HepG2 (cell line): ENCODE measurements at regions not wholly inside any gene's neighbourhood (a gene's known extent, or its start where the extent isn't known, plus 50 kb on each side); places are given as distances from the start of the nearest gene placed in this dataset.

Source experiments
- ATAC-seq: fragments of 200-7000 bp; cut with Tn5 transposase; 3 replicates; pipeline ENCODE4 v1.9.1; 2020; ENCODE audit warnings: mild to moderate bottlenecking, moderate library complexity
- BruUV-seq: library from RNA; stranded (reverse); fragments of 400-500 nt; replicated peaks from 2 replicates; lab custom pipeline; 2021; lab: Mats Ljungman, UMichigan
- CTCF ChIA-PET: fragments of 300-600 bp; formaldehyde crosslinking; extraction: SDS; loops from one replicate; lab custom pipeline; 2021; ENCODE audit warnings: low total read pairs, inconsistent platforms, low intra/inter-chr PET ratio; lab: Yijun Ruan, JAX
- POLR2A ChIA-PET: fragments of 350-600 bp; sonication (Branson Sonifier 250); formaldehyde crosslinking; loops from one replicate; lab custom pipeline; 2020; ENCODE audit warnings: antibody characterized with exemption, inconsistent platforms; lab: Yijun Ruan, JAX
- DNase-seq: peaks from one replicate; pipeline ENCODE4 v3.0.0-alpha.2; 2015; ENCODE audit warnings: low spot score
- FAIRE-seq: peaks from 3 replicates; lab custom pipeline; 2011; peaks lifted over from hg19 to GRCh38; lab: Jason Lieb, UNC
- H2AFZ ChIP-seq: one replicate; pipeline ENCODE4 v1.6.1; 2011; ENCODE audit warnings: low read length, inconsistent platforms
- H3K27ac ChIP-seq: fragments of 300-600 bp; 3 replicates; pipeline ENCODE4 v1.8.0; 2011; ENCODE audit warnings: mixed run types, mild to moderate bottlenecking, mixed read lengths, low read length, inconsistent platforms; ENCODE audit not compliant: insufficient read depth; ENCODE audit errors: extremely low read length
- H3K27me3 ChIP-seq, 2 experiments: fragments of 200-600 bp in 1 of 2; 2 replicates in 1 of 2; 3 replicates in 1 of 2; pipeline versions ENCODE4 v1.6.0 to v1.8.0; 2011; ENCODE audit warnings: low read length in 2 of 2, mild to moderate bottlenecking in 2 of 2, moderate library complexity in 2 of 2, inconsistent platforms in 1 of 2; ENCODE audit not compliant: insufficient read depth in 2 of 2, control insufficient read depth in 1 of 2
- H3K36me3 ChIP-seq, 2 experiments: fragments of 200-600 bp in 1 of 2; replicated peaks in 1 of 2; 2 replicates in 1 of 2; 3 replicates in 1 of 2; pipeline versions ENCODE4 v1.5.1 to v1.8.0; 2011; ENCODE audit warnings: low read length in 2 of 2, inconsistent platforms in 1 of 2; ENCODE audit not compliant: insufficient read depth in 2 of 2, control insufficient read depth in 1 of 2
- H3K4me1 ChIP-seq: 2 replicates; pipeline ENCODE4 v1.5.1; 2012; ENCODE audit warnings: low read length, inconsistent platforms; ENCODE audit not compliant: insufficient read depth
- H3K4me2 ChIP-seq: 2 replicates; pipeline ENCODE4 v1.6.0; 2011; ENCODE audit warnings: low read depth, low read length, inconsistent platforms
- H3K4me3 ChIP-seq, 3 experiments: fragments of 200-600 bp in 1 of 3; sonication (generic), shearing (Covaris generic) in 1 of 3; replicated peaks in 1 of 3; 2 replicates each; pipeline ENCODE4 v1.5.1; 2011 to 2016; ENCODE audit warnings: low read length in 3 of 3, inconsistent platforms in 2 of 3, low read depth in 2 of 3, mild to moderate bottlenecking in 2 of 3, control low read depth in 1 of 3, mixed read lengths in 1 of 3; ENCODE audit not compliant: insufficient read depth in 1 of 3
- H3K79me2 ChIP-seq: one replicate; pipeline ENCODE4 v1.6.1; 2011; ENCODE audit warnings: low read length, inconsistent platforms; ENCODE audit not compliant: insufficient read depth
- H3K9ac ChIP-seq: 2 replicates; pipeline ENCODE4 v1.6.0; 2011; ENCODE audit warnings: mild to moderate bottlenecking, low read depth, low read length, inconsistent platforms; ENCODE audit not compliant: insufficient read depth
- H3K9me3 ChIP-seq: 2 replicates; pipeline ENCODE4 v1.5.1; 2012; ENCODE audit warnings: mild to moderate bottlenecking, low read length
- H4K20me1 ChIP-seq: 2 replicates; pipeline ENCODE4 v1.6.0; 2011; ENCODE audit warnings: inconsistent platforms, mild to moderate bottlenecking, low read length, moderate library complexity; ENCODE audit not compliant: insufficient read depth
- ARNT2 ChIP-seq: sonication (generic); formaldehyde crosslinking; IDR thresholded peaks from 2 replicates; pipeline ENCODE4 v1.8.0; 2022; ENCODE audit warnings: mild to moderate bottlenecking, low read depth, missing genetic modification reagents, moderate library complexity
- CEBPB ChIP-seq: IDR thresholded peaks from 2 replicates; pipeline ENCODE4 v1.6.1; 2011; ENCODE audit warnings: low read depth, low read length, improper control_type of control experiment, borderline replicate concordance
- E2F2 ChIP-seq: sonication (generic); formaldehyde crosslinking; IDR thresholded peaks from 2 replicates; pipeline ENCODE4 v1.4.0; 2020; ENCODE audit warnings: missing genetic modification reagents, borderline replicate concordance
- ERF ChIP-seq: IDR thresholded peaks from 2 replicates; pipeline ENCODE4 v1.6.1; 2018; ENCODE audit warnings: missing biosample characterization, missing genetic modification reagents
- MTF2 ChIP-seq: sonication (generic); formaldehyde crosslinking; IDR thresholded peaks from 2 replicates; pipeline ENCODE4 v1.5.0; 2020; ENCODE audit warnings: missing genetic modification reagents, borderline replicate concordance
- TGIF2 ChIP-seq: IDR thresholded peaks from 2 replicates; pipeline ENCODE4 v1.6.1; 2016; ENCODE audit warnings: control low read depth, missing compliant biosample characterization
- ZNF691 ChIP-seq: sonication (generic); formaldehyde crosslinking; IDR thresholded peaks from 2 replicates; pipeline ENCODE4 v1.4.0; 2020; ENCODE audit warnings: missing genetic modification reagents, low read depth, mild to moderate bottlenecking, borderline replicate concordance
- ZSCAN25 ChIP-seq: sonication (generic); formaldehyde crosslinking; IDR thresholded peaks from 2 replicates; pipeline ENCODE4 v1.8.0; 2022; ENCODE audit warnings: mild to moderate bottlenecking, missing genetic modification reagents
- WGBS: methylation state at CpG from one replicate; pipeline ENCODE4 v1.1.6; 2017; ENCODE audit warnings: low lambda C conversion rate; 5-methylcytosine and 5-hydroxymethylcytosine counted together
- in situ Hi-C: cut with HindIII; loops from 2 replicates; pipeline ENCODE4 v1.10.0; 2017; ENCODE audit warnings: low pct_unique_long_range_greater_than_20kb; ENCODE audit not compliant: extremely low pct_ligation_motif_present
- intact Hi-C: fragments of 100-400 bp; cut with micrococcal nuclease; formaldehyde crosslinking; loops from one replicate; pipeline ENCODE4 v1.10.0; 2022; ENCODE audit not compliant: unreplicated experiment

- Histone ChIP-seq H3K9ac (no peak overlapping the region), H3K9me3 (no peaks in the 10 kb centered on the region), H3K36me3 (no peaks in the 10 kb centered on the region), H3K79me2 (no peaks in the 10 kb centered on the region), H3K4me2 (no peak overlapping the region), H2AFZ (no peak overlapping the region), H3K27me3 (peaks cover 0 to 4% of the 10 kb centered on the region in 2 experiments; a peak in 1 of 5 replicates), H4K20me1 (no peaks in the 10 kb centered on the region), H3K4me3 (no peak overlapping the region), H3K4me1 (no peaks in the 10 kb centered on the region), H3K27ac (no peak overlapping the region)
- CTCF ChIA-PET, result no interaction called here
- in situ Hi-C loops (no loop called here), intact Hi-C loops (no loop called here)
- DNase-seq, result no peak
- ATAC-seq, result no peak
- BruUV-seq, result no TSS peak
- no peak for FAIRE-seq
- WGBS, result 91% methylated on average over 1 of the region's 1 CpG
- POLR2A ChIA-PET, result no interaction called here
- no peak for TF ChIP-seq E2F2
- TF ChIP-seq ZNF691 (CRISPR knock-in tag), result no peak
- TF ChIP-seq ZSCAN25 (CRISPR knock-in tag), result no peak
- no peak for TF ChIP-seq TGIF2 (CRISPR knock-in tag)
- no peak for TF ChIP-seq ERF
- no peak for TF ChIP-seq ARNT2 (CRISPR knock-in tag)
Observed at GRCh38 chr1:38600286-38600685, 259.3 kb downstream of the RRAGC start.

GRCh38 chr1:38598118-38598517, 261.5 kb downstream of the RRAGC start:
- no peak overlapping the region for H2AFZ ChIP-seq
- no peak overlapping the region for H3K27ac ChIP-seq
- peaks cover 0 to 13% of the 10 kb centered on the region in 2 experiments; a peak in 3 of 5 replicates for H3K27me3 ChIP-seq
- H3K9me3 ChIP-seq, result peaks cover 4% of the 10 kb centered on the region; the same call in 1 of the 2 replicates
- H3K4me1 ChIP-seq, result no peaks in the 10 kb centered on the region
- CTCF ChIA-PET, result no interaction called here
- POLR2A ChIA-PET, result no interaction called here
- 33% methylated on average over 1 of the region's 1 CpG for WGBS
- intact Hi-C loops (no loop called here), in situ Hi-C loops (no loop called here)
- H3K79me2 ChIP-seq, result no peaks in the 10 kb centered on the region
- no peaks in the 10 kb centered on the region for H3K36me3 ChIP-seq
- DNase-seq (no peak), ATAC-seq (no peak), FAIRE-seq (no peak)
- H4K20me1 ChIP-seq, result no peaks in the 10 kb centered on the region
- H3K4me3 ChIP-seq, result no peak overlapping the region
- no peak overlapping the region for H3K9ac ChIP-seq
- no peak for TF ChIP-seq MTF2 (CRISPR knock-in tag)
- 0 out of 2 replicates have a peak, but pooled peaks have one; percentile 15 for TF ChIP-seq CEBPB
- H3K4me2 ChIP-seq, result no peak overlapping the region
- BruUV-seq, result no TSS peak
